HepG2 (cell line): ENCODE measurements at regions not wholly inside any gene's neighbourhood (a gene's known extent, or its start where the extent isn't known, plus 50 kb on each side); places are given as distances from the start of the nearest gene placed in this dataset.

Experiments
- ATAC-seq: fragments of 200-7000 bp; cut with Tn5 transposase; 3 replicates; pipeline ENCODE4 v1.9.1; 2020; ENCODE audit warnings: mild to moderate bottlenecking, moderate library complexity
- BruUV-seq: library from RNA; stranded (reverse); fragments of 400-500 nt; replicated peaks from 2 replicates; lab custom pipeline; 2021; lab: Mats Ljungman, UMichigan
- CTCF ChIA-PET: fragments of 300-600 bp; formaldehyde crosslinking; extraction: SDS; loops from one replicate; lab custom pipeline; 2021; ENCODE audit warnings: low total read pairs, inconsistent platforms, low intra/inter-chr PET ratio; lab: Yijun Ruan, JAX
- POLR2A ChIA-PET: fragments of 350-600 bp; sonication (Branson Sonifier 250); formaldehyde crosslinking; loops from one replicate; lab custom pipeline; 2020; ENCODE audit warnings: antibody characterized with exemption, inconsistent platforms; lab: Yijun Ruan, JAX
- DNase-seq: peaks from one replicate; pipeline ENCODE4 v3.0.0-alpha.2; 2015; ENCODE audit warnings: low spot score
- FAIRE-seq: peaks from 3 replicates; lab custom pipeline; 2011; peaks lifted over from hg19 to GRCh38; lab: Jason Lieb, UNC
- H2AFZ ChIP-seq: one replicate; pipeline ENCODE4 v1.6.1; 2011; ENCODE audit warnings: low read length, inconsistent platforms
- H3K27ac ChIP-seq: fragments of 300-600 bp; 3 replicates; pipeline ENCODE4 v1.8.0; 2011; ENCODE audit warnings: mixed run types, mild to moderate bottlenecking, mixed read lengths, low read length, inconsistent platforms; ENCODE audit not compliant: insufficient read depth; ENCODE audit errors: extremely low read length
- H3K27me3 ChIP-seq, 2 experiments: fragments of 200-600 bp in 1 of 2; 2 replicates in 1 of 2; 3 replicates in 1 of 2; pipeline versions ENCODE4 v1.6.0 to v1.8.0; 2011; ENCODE audit warnings: low read length in 2 of 2, mild to moderate bottlenecking in 2 of 2, moderate library complexity in 2 of 2, inconsistent platforms in 1 of 2; ENCODE audit not compliant: insufficient read depth in 2 of 2, control insufficient read depth in 1 of 2
- H3K36me3 ChIP-seq, 2 experiments: fragments of 200-600 bp in 1 of 2; replicated peaks in 1 of 2; 2 replicates in 1 of 2; 3 replicates in 1 of 2; pipeline versions ENCODE4 v1.5.1 to v1.8.0; 2011; ENCODE audit warnings: low read length in 2 of 2, inconsistent platforms in 1 of 2; ENCODE audit not compliant: insufficient read depth in 2 of 2, control insufficient read depth in 1 of 2
- H3K4me1 ChIP-seq: 2 replicates; pipeline ENCODE4 v1.5.1; 2012; ENCODE audit warnings: low read length, inconsistent platforms; ENCODE audit not compliant: insufficient read depth
- H3K4me2 ChIP-seq: 2 replicates; pipeline ENCODE4 v1.6.0; 2011; ENCODE audit warnings: low read depth, low read length, inconsistent platforms
- H3K4me3 ChIP-seq, 3 experiments: fragments of 200-600 bp in 1 of 3; sonication (generic), shearing (Covaris generic) in 1 of 3; replicated peaks in 1 of 3; 2 replicates each; pipeline ENCODE4 v1.5.1; 2011 to 2016; ENCODE audit warnings: low read length in 3 of 3, inconsistent platforms in 2 of 3, low read depth in 2 of 3, mild to moderate bottlenecking in 2 of 3, control low read depth in 1 of 3, mixed read lengths in 1 of 3; ENCODE audit not compliant: insufficient read depth in 1 of 3
- H3K79me2 ChIP-seq: one replicate; pipeline ENCODE4 v1.6.1; 2011; ENCODE audit warnings: low read length, inconsistent platforms; ENCODE audit not compliant: insufficient read depth
- H3K9ac ChIP-seq: 2 replicates; pipeline ENCODE4 v1.6.0; 2011; ENCODE audit warnings: mild to moderate bottlenecking, low read depth, low read length, inconsistent platforms; ENCODE audit not compliant: insufficient read depth
- H3K9me3 ChIP-seq: 2 replicates; pipeline ENCODE4 v1.5.1; 2012; ENCODE audit warnings: mild to moderate bottlenecking, low read length
- H4K20me1 ChIP-seq: 2 replicates; pipeline ENCODE4 v1.6.0; 2011; ENCODE audit warnings: inconsistent platforms, mild to moderate bottlenecking, low read length, moderate library complexity; ENCODE audit not compliant: insufficient read depth
- IKZF1 ChIP-seq: fragments of 450-650 bp; IDR thresholded peaks from 2 replicates; pipeline ENCODE4 v1.7.1; 2016
- THAP7 ChIP-seq: sonication (generic); formaldehyde crosslinking; IDR thresholded peaks from 2 replicates; pipeline ENCODE4 v1.8.1; 2023; ENCODE audit warnings: mild to moderate bottlenecking, missing genetic modification reagents
- WGBS: methylation state at CpG from one replicate; pipeline ENCODE4 v1.1.6; 2017; ENCODE audit warnings: low lambda C conversion rate; 5-methylcytosine and 5-hydroxymethylcytosine counted together
- in situ Hi-C: cut with HindIII; loops from 2 replicates; pipeline ENCODE4 v1.10.0; 2017; ENCODE audit warnings: low pct_unique_long_range_greater_than_20kb; ENCODE audit not compliant: extremely low pct_ligation_motif_present
- intact Hi-C: fragments of 100-400 bp; cut with micrococcal nuclease; formaldehyde crosslinking; loops from one replicate; pipeline ENCODE4 v1.10.0; 2022; ENCODE audit not compliant: unreplicated experiment
- TF ChIP-seq, protein P1 (sequence below): sonication (generic); formaldehyde crosslinking; IDR thresholded peaks from 2 replicates; pipeline ENCODE4 v1.9.0; 2021; ENCODE audit warnings: mild to moderate bottlenecking, missing genetic modification reagents

DNA sequence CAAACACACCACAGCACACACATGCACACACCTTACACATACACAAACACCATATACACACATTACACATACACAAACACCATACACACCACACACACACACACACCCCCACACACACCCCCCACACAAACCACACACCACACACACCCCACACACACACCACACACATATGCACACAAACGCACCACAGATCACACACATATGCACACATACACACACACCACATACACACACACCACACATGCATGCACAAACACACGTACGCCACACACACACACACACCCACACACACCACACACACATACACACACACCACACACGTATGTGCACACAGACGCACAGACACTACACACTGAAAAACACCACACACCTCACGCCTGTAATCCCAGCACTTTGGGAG lies 166.0 kb downstream of the AHSP start:
- H3K79me2 ChIP-seq: no peaks in the 10 kb centered on the region
- H3K36me3 ChIP-seq: no peaks in the 10 kb centered on the region
- no peak for DNase-seq
- POLR2A ChIA-PET: no interaction called here
- H3K4me1 ChIP-seq: peaks cover 13% of the 10 kb centered on the region
- H3K27me3 ChIP-seq: no peaks in the 10 kb centered on the region; a peak in 1 of 5 replicates
- no peak for FAIRE-seq
- no peak for ATAC-seq
- CTCF ChIA-PET: no interaction called here
- no peak overlapping the region for H3K4me3 ChIP-seq
- no peak overlapping the region for H3K9ac ChIP-seq
- TF ChIP-seq THAP7 (CRISPR knock-in tag) (no peak), IKZF1 (peak; percentile 59; the same call in 1 of the 2 replicates)
- TF ChIP-seq, protein P1, sequence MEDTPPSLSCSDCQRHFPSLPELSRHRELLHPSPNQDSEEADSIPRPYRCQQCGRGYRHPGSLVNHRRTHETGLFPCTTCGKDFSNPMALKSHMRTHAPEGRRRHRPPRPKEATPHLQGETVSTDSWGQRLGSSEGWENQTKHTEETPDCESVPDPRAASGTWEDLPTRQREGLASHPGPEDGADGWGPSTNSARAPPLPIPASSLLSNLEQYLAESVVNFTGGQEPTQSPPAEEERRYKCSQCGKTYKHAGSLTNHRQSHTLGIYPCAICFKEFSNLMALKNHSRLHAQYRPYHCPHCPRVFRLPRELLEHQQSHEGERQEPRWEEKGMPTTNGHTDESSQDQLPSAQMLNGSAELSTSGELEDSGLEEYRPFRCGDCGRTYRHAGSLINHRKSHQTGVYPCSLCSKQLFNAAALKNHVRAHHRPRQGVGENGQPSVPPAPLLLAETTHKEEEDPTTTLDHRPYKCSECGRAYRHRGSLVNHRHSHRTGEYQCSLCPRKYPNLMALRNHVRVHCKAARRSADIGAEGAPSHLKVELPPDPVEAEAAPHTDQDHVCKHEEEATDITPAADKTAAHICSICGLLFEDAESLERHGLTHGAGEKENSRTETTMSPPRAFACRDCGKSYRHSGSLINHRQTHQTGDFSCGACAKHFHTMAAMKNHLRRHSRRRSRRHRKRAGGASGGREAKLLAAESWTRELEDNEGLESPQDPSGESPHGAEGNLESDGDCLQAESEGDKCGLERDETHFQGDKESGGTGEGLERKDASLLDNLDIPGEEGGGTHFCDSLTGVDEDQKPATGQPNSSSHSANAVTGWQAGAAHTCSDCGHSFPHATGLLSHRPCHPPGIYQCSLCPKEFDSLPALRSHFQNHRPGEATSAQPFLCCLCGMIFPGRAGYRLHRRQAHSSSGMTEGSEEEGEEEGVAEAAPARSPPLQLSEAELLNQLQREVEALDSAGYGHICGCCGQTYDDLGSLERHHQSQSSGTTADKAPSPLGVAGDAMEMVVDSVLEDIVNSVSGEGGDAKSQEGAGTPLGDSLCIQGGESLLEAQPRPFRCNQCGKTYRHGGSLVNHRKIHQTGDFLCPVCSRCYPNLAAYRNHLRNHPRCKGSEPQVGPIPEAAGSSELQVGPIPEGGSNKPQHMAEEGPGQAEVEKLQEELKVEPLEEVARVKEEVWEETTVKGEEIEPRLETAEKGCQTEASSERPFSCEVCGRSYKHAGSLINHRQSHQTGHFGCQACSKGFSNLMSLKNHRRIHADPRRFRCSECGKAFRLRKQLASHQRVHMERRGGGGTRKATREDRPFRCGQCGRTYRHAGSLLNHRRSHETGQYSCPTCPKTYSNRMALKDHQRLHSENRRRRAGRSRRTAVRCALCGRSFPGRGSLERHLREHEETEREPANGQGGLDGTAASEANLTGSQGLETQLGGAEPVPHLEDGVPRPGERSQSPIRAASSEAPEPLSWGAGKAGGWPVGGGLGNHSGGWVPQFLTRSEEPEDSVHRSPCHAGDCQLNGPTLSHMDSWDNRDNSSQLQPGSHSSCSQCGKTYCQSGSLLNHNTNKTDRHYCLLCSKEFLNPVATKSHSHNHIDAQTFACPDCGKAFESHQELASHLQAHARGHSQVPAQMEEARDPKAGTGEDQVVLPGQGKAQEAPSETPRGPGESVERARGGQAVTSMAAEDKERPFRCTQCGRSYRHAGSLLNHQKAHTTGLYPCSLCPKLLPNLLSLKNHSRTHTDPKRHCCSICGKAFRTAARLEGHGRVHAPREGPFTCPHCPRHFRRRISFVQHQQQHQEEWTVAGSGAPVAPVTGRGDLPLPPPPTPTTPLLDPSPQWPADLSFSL (CRISPR knock-in tag): peak; percentile 75; the same call in 1 of the 2 replicates
- H4K20me1 ChIP-seq: no peaks in the 10 kb centered on the region
- BruUV-seq: no TSS peak
- no peak overlapping the region for H2AFZ ChIP-seq
- intact Hi-C loops (no loop called here), in situ Hi-C loops (no loop called here)
- no peak overlapping the region for H3K4me2 ChIP-seq
- no peaks in the 10 kb centered on the region for H3K9me3 ChIP-seq
- H3K27ac ChIP-seq: no peak overlapping the region
- 78% methylated on average over 6 of the region's 6 CpGs for WGBS
